Esophagus muscularis mucosa (tissue), 3 donors: ENCODE measurements at regions not wholly inside any gene's neighbourhood (a gene's known extent, or its start where the extent isn't known, plus 50 kb on each side); places are given as distances from the start of the nearest gene placed in this dataset.

Experiments
- CTCF ChIP-seq, 3 experiments: fragments of 200-600 bp in 2 of 3; fragments of 450-650 bp in 1 of 3; sonication (generic) in 2 of 3; IDR thresholded peaks; one replicate each; pipeline ENCODE4 v1.5.1; 2017 to 2019; ENCODE audit warnings: antibody characterized with exemption in 3 of 3, mild to moderate bottlenecking in 2 of 3, moderate library complexity in 1 of 3
- POLR2AphosphoS5 ChIP-seq, 2 donors: sonication (generic); formaldehyde crosslinking; IDR thresholded peaks; one replicate each; pipeline ENCODE4 v1.6.1; 2017; ENCODE audit warnings: antibody characterized with exemption in 2 of 2

GRCh38 chr1:73511038-73511437 is 686.9 kb downstream of the LRRIQ3 start:
- no peak for TF ChIP-seq POLR2AphosphoS5 (IDR thresholded peaks at IDR 0.05)
- TF ChIP-seq CTCF (IDR thresholded peaks at IDR 0.05), result no peak
